Skin epidermis (tissue), 12 donors: ENCODE measurements at regions not wholly inside any gene's neighbourhood (a gene's known extent, or its start where the extent isn't known, plus 50 kb on each side); places are given as distances from the start of the nearest gene placed in this dataset.

ENCODE experiments used
- H3K27ac ChIP-seq, 21 experiments: fragments of 200-600 bp; sonication (generic) in 11 of 21; one replicate each; pipeline ENCODE4 v1.5.0; 2020; ENCODE audit warnings: mild to moderate bottlenecking in 3 of 21, inconsistent platforms in 2 of 21, moderate library complexity in 2 of 21
- H3K4me3 ChIP-seq, 7 experiments: fragments of 200-600 bp; sonication (generic) in 2 of 7; one replicate each; pipeline ENCODE4 v1.5.0; 2020; ENCODE audit warnings: inconsistent platforms in 2 of 7, mild to moderate bottlenecking in 2 of 7, moderate library complexity in 1 of 7

- Histone ChIP-seq H3K27ac (no peak overlapping the region), H3K4me3 (no peak overlapping the region)
These were observed 152.8 kb downstream of the FSIP2 start for GRCh38 chr2:185891403-185891802.

- Histone ChIP-seq H3K4me3 (no peak overlapping the region), H3K27ac (no peak overlapping the region)
These were observed 153.3 kb downstream of the FSIP2 start for GRCh38 chr2:185891804-185892411.

- Histone ChIP-seq H3K4me3 (no peak overlapping the region), H3K27ac (no peak overlapping the region)
These were observed 153.9 kb downstream of the FSIP2 start for GRCh38 chr2:185892484-185892883.

- no peak overlapping the region for H3K4me3 ChIP-seq
- no peak overlapping the region for H3K27ac ChIP-seq
These were observed 155.6 kb downstream of the FSIP2 start for GRCh38 chr2:185894223-185894622.

- H3K4me3 ChIP-seq: no peak overlapping the region
- no peak overlapping the region for H3K27ac ChIP-seq
These were observed 157.5 kb downstream of the FSIP2 start for GRCh38 chr2:185895828-185896693.

- Histone ChIP-seq H3K27ac (no peak overlapping the region), H3K4me3 (no peak overlapping the region)
These were observed 160.8 kb downstream of the FSIP2 start for GRCh38 chr2:185899366-185899765.

GRCh38 chr2:185919155-185919554 is 180.6 kb downstream of the FSIP2 start:
- Histone ChIP-seq H3K27ac (no peak overlapping the region), H3K4me3 (no peak overlapping the region)

GRCh38 chr2:185921048-185921756 is 182.6 kb downstream of the FSIP2 start:
- no peak overlapping the region for H3K4me3 ChIP-seq
- H3K27ac ChIP-seq: no peak overlapping the region

GRCh38 chr2:185934232-185934631 is 195.6 kb downstream of the FSIP2 start:
- H3K4me3 ChIP-seq: no peak overlapping the region
- no peak overlapping the region for H3K27ac ChIP-seq

- H3K4me3 ChIP-seq: no peak overlapping the region
- H3K27ac ChIP-seq: no peak overlapping the region
These were observed 201.3 kb downstream of the FSIP2 start for GRCh38 chr2:185939858-185940257.

- H3K27ac ChIP-seq: no peak overlapping the region
- no peak overlapping the region for H3K4me3 ChIP-seq
These were observed 204.3 kb downstream of the FSIP2 start for GRCh38 chr2:185942855-185943254.

- Histone ChIP-seq H3K4me3 (no peak overlapping the region), H3K27ac (no peak overlapping the region)
These were observed 209.1 kb downstream of the FSIP2 start for GRCh38 chr2:185947722-185948121.

- Histone ChIP-seq H3K4me3 (no peak overlapping the region), H3K27ac (no peak overlapping the region)
These were observed 213.5 kb downstream of the FSIP2 start for GRCh38 chr2:185952100-185952499.

- H3K27ac ChIP-seq: no peak overlapping the region
- no peak overlapping the region for H3K4me3 ChIP-seq
These were observed 215.8 kb downstream of the FSIP2 start for GRCh38 chr2:185954389-185954788.

GRCh38 chr2:185955050-185955449 is 216.4 kb downstream of the FSIP2 start:
- no peak overlapping the region for H3K4me3 ChIP-seq
- H3K27ac ChIP-seq: no peak overlapping the region

- H3K4me3 ChIP-seq: no peak overlapping the region
- H3K27ac ChIP-seq: no peak overlapping the region
These were observed 228.7 kb downstream of the FSIP2 start for GRCh38 chr2:185967335-185967734.

GRCh38 chr2:185970148-185970852 is 231.7 kb downstream of the FSIP2 start:
- no peak overlapping the region for H3K4me3 ChIP-seq
- H3K27ac ChIP-seq: no peak overlapping the region

- Histone ChIP-seq H3K27ac (no peak overlapping the region), H3K4me3 (no peak overlapping the region)
These were observed 240.2 kb downstream of the FSIP2 start for GRCh38 chr2:185978634-185979407.

GRCh38 chr2:185979546-185980071 is 241.0 kb downstream of the FSIP2 start:
- H3K27ac ChIP-seq: no peak overlapping the region

More at GRCh38 chr2:185979546-185980071, 241.0 kb downstream of the FSIP2 start:
- H3K4me3 ChIP-seq: no peak overlapping the region
